ENCODE measurements at regions not wholly inside any gene's neighbourhood (a gene's known extent, or its start where the extent isn't known, plus 50 kb on each side); places are given as distances from the start of the nearest gene placed in this dataset.

DNA sequence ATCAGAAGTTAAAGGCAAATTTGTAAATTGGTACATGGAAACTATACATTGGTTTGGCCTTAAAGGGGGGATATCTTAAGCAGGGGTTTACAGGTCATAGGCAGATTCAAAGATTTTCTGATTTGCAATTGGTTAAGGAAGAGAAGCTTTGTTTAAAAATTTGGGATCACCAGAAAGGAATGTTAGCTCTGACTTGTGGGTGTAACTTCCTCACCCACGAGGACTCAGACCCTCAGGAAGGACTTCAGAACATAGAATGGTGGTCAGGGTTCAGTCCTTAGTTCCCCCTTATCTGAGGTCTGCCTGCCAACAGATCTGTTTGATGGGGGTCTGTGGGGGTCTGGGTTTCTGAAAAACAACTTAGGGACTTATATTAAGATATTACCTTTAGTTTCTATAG lies 427.4 kb upstream of the DIPK2B start:
- TF ChIP-seq, protein P1, sequence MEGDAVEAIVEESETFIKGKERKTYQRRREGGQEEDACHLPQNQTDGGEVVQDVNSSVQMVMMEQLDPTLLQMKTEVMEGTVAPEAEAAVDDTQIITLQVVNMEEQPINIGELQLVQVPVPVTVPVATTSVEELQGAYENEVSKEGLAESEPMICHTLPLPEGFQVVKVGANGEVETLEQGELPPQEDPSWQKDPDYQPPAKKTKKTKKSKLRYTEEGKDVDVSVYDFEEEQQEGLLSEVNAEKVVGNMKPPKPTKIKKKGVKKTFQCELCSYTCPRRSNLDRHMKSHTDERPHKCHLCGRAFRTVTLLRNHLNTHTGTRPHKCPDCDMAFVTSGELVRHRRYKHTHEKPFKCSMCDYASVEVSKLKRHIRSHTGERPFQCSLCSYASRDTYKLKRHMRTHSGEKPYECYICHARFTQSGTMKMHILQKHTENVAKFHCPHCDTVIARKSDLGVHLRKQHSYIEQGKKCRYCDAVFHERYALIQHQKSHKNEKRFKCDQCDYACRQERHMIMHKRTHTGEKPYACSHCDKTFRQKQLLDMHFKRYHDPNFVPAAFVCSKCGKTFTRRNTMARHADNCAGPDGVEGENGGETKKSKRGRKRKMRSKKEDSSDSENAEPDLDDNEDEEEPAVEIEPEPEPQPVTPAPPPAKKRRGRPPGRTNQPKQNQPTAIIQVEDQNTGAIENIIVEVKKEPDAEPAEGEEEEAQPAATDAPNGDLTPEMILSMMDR (IDR thresholded peaks at IDR 0.05; ENCODE audit: insufficient read depth, low read length): no peak
- no peak for TF ChIP-seq POLR2AphosphoS5 (IDR thresholded peaks at IDR 0.05; ENCODE audit: low read depth)
- no peak for TF ChIP-seq GABPA (IDR thresholded peaks at IDR 0.05; ENCODE audit: low read depth)
- TF ChIP-seq SPI1 (IDR thresholded peaks at IDR 0.05; ENCODE audit: borderline replicate concordance, low read depth): no peak
- TF ChIP-seq, protein P2, sequence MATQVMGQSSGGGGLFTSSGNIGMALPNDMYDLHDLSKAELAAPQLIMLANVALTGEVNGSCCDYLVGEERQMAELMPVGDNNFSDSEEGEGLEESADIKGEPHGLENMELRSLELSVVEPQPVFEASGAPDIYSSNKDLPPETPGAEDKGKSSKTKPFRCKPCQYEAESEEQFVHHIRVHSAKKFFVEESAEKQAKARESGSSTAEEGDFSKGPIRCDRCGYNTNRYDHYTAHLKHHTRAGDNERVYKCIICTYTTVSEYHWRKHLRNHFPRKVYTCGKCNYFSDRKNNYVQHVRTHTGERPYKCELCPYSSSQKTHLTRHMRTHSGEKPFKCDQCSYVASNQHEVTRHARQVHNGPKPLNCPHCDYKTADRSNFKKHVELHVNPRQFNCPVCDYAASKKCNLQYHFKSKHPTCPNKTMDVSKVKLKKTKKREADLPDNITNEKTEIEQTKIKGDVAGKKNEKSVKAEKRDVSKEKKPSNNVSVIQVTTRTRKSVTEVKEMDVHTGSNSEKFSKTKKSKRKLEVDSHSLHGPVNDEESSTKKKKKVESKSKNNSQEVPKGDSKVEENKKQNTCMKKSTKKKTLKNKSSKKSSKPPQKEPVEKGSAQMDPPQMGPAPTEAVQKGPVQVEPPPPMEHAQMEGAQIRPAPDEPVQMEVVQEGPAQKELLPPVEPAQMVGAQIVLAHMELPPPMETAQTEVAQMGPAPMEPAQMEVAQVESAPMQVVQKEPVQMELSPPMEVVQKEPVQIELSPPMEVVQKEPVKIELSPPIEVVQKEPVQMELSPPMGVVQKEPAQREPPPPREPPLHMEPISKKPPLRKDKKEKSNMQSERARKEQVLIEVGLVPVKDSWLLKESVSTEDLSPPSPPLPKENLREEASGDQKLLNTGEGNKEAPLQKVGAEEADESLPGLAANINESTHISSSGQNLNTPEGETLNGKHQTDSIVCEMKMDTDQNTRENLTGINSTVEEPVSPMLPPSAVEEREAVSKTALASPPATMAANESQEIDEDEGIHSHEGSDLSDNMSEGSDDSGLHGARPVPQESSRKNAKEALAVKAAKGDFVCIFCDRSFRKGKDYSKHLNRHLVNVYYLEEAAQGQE (IDR thresholded peaks at IDR 0.05; ENCODE audit: insufficient replicate concordance, low read depth): no peak
